HG03575 (cell line): ENCODE measurements at regions not wholly inside any gene's neighbourhood (a gene's known extent, or its start where the extent isn't known, plus 50 kb on each side); places are given as distances from the start of the nearest gene placed in this dataset.

ENCODE experiments used
- ATAC-seq: cut with Tn5 transposase; IDR thresholded peaks from one replicate; pipeline ENCODE4 v1.9.1; 2021; ENCODE audit not compliant: unreplicated experiment, insufficient number of reproducible peaks, low FRiP score; ENCODE audit errors: extremely low read depth

GRCh38 chr16:13742928-13743327 lies 177.0 kb upstream of the ERCC4 start:
- no peak for ATAC-seq

- ATAC-seq, result no peak
Observed at GRCh38 chr16:13743571-13743970, 176.4 kb upstream of the ERCC4 start.

- no peak for ATAC-seq
Observed at GRCh38 chr16:13756411-13757140, 163.4 kb upstream of the ERCC4 start.

- ATAC-seq, result no peak
Observed at GRCh38 chr16:13766334-13766733, 153.6 kb upstream of the ERCC4 start.

- no peak for ATAC-seq
Observed at GRCh38 chr16:13767215-13767614, 152.7 kb upstream of the ERCC4 start.

- no peak for ATAC-seq
Observed at GRCh38 chr16:13768471-13768870, 151.5 kb upstream of the ERCC4 start.

- ATAC-seq, result no peak
Observed at GRCh38 chr16:13770436-13770835, 149.5 kb upstream of the ERCC4 start.

GRCh38 chr16:13772782-13773181 lies 147.2 kb upstream of the ERCC4 start:
- no peak for ATAC-seq

- no peak for ATAC-seq
Observed at GRCh38 chr16:13779676-13780075, 140.3 kb upstream of the ERCC4 start.

- ATAC-seq, result no peak
Observed at GRCh38 chr16:13780406-13781168, 139.4 kb upstream of the ERCC4 start.

GRCh38 chr16:13781169-13781564 lies 138.8 kb upstream of the ERCC4 start:
- ATAC-seq, result no peak

GRCh38 chr16:13781575-13782338 lies 138.2 kb upstream of the ERCC4 start:
- ATAC-seq, result no peak

GRCh38 chr16:13791095-13791494 lies 128.9 kb upstream of the ERCC4 start:
- ATAC-seq, result no peak

GRCh38 chr16:13793841-13794409 lies 126.0 kb upstream of the ERCC4 start:
- ATAC-seq, result no peak

GRCh38 chr16:13795131-13795530 lies 124.8 kb upstream of the ERCC4 start:
- ATAC-seq, result no peak

GRCh38 chr16:13797718-13798117 lies 122.2 kb upstream of the ERCC4 start:
- ATAC-seq, result no peak

- ATAC-seq, result no peak
Observed at GRCh38 chr16:13798211-13798610, 121.7 kb upstream of the ERCC4 start.

GRCh38 chr16:13803974-13804373 lies 116.0 kb upstream of the ERCC4 start:
- no peak for ATAC-seq

- no peak for ATAC-seq
Observed at GRCh38 chr16:13805951-13806350, 114.0 kb upstream of the ERCC4 start.
